ENCODE measurements at regions not wholly inside any gene's neighbourhood (a gene's known extent, or its start where the extent isn't known, plus 50 kb on each side); places are given as distances from the start of the nearest gene placed in this dataset.
"Not testable (repeated sequence)": the region's sequence is repeated elsewhere in the genome, so short reads cannot be mapped to it uniquely, and the experiment has no call there.

GRCh38 chr7:121620953-121621606 is 225.0 kb upstream of the FAM3C start:
- DNase-seq (ENCODE audit: low read depth), result no peak

- DNase-seq (ENCODE audit: low read depth), result no peak
Observed at GRCh38 chr7:121620206-121620605, 224.1 kb upstream of the FAM3C start.

- DNase-seq (ENCODE audit: low read depth), result no peak
Observed at GRCh38 chr7:121618182-121618581, 222.1 kb upstream of the FAM3C start.

DNA sequence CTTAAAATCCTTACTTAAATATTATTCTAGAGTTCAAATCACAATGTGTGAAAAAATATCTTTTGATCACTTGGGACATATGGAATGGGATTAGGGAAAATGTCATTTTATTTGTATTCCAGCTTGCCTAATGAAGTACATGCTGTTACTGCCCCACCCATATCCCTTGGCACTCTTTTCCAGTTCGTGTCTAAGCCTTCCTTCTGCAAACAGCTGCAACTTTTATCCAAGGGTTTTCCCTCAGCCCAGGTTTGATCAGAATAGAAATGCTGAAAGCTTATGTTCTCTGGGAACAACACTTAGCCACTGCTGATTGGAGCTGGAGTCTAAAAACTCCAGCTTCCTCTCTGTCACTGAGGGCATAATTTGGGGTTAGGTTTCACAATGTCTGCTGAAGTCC is 214.1 kb upstream of the FAM3C start:
- no peak for DNase-seq (ENCODE audit: low read depth)

- no peak for DNase-seq (ENCODE audit: low read depth)
Observed at GRCh38 chr7:121609208-121609607, 213.1 kb upstream of the FAM3C start.

DNA sequence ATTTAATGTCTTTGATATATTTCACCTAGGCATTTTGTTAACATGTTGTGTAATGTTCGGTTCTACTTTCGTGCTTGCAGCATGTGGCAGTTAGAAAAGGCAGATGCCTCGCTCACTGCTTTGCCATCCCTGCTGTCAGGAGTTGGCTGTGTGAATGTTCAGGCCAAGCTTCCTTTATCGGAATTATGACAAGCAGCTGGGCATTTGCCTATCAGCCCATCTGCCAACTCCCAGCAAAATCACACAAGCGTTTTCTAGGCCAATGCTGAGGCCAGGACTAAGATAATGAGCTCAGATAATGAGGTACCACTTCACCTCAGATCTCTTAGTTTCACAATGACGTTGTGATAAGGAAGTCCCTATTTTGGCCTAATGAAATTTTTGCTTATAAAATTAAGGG is 212.7 kb upstream of the FAM3C start:
- no peak for DNase-seq (ENCODE audit: low read depth)

- DNase-seq (ENCODE audit: low read depth), result not testable (repeated sequence)
Observed at GRCh38 chr7:121608183-121608582, 212.1 kb upstream of the FAM3C start.

DNA sequence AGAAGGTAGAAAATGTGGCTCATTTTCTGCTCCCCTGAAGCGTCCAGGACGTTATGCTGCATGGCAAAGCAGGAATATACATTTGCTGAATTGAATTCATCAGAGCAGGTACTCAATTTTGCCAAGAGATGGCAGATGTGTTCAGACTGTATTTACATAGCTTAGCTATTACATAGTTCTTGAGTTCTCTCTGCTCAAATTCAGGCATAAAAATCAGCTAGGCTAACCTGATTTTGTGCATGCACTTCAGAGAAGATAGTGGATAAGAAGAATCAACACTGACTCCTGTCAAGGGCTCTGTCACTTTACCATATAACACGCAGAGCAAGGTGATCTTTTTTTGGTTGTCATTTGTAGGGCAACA is 209.2 kb upstream of the FAM3C start:
- no peak for DNase-seq (ENCODE audit: low read depth)

- DNase-seq (ENCODE audit: low read depth), result no peak
Observed at GRCh38 chr7:121604627-121605316, 208.7 kb upstream of the FAM3C start.

- no peak for DNase-seq (ENCODE audit: low read depth)
Observed at GRCh38 chr7:121603886-121604285, 207.8 kb upstream of the FAM3C start.

GRCh38 chr7:121599887-121600286 is 203.8 kb upstream of the FAM3C start:
- no peak for DNase-seq (ENCODE audit: low read depth)

- no peak for DNase-seq (ENCODE audit: low read depth)
Observed at GRCh38 chr7:121595758-121596696, 199.9 kb upstream of the FAM3C start.

GRCh38 chr7:121591926-121592325 is 195.8 kb upstream of the FAM3C start:
- no peak for DNase-seq (ENCODE audit: low read depth)

DNA sequence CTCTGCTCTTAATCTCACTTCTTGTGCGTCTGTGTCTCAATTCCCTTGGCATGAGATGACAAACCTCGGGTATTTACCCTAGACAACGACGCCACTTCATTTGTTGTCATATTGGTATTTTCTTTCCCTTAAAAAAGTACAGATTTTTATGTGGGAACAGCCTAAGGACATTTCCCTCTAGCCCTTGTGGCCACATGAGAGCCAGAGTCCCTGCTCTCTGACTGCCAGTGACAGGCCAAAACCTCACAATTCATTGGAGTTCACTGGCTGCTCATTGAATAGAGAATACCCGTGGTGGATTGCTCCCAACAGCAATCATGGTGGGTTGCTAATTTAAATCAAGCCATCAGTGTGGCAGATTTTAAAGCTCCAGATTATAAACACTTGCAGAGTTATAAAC is 191.3 kb upstream of the FAM3C start:
- no peak for DNase-seq (ENCODE audit: low read depth)

DNA sequence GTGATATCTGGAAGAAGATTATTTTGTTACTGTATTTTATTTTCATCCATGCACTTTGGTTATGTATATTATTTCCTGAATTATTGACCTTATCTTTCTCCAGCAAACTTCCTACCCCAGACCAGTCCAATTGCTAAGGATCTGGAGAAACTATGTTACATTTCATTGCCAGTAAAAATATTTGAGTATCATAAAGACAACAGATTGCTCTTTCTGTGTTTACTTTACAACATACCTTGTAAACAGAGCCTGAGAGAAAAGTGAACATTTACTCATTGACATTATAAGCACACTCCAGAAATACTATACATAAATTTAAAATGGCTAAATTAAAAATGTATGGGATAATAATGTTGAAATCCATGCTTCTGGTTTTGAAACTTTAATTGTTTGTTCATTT is 186.2 kb upstream of the FAM3C start:
- DNase-seq (ENCODE audit: low read depth), result no peak

- no peak for DNase-seq (ENCODE audit: low read depth)
Observed at GRCh38 chr7:121579639-121580038, 183.5 kb upstream of the FAM3C start.

GRCh38 chr7:121578669-121579068 is 182.6 kb upstream of the FAM3C start:
- no peak for DNase-seq (ENCODE audit: low read depth)

GRCh38 chr7:121576148-121576917 is 180.2 kb upstream of the FAM3C start:
- DNase-seq (ENCODE audit: low read depth), result no peak

DNA sequence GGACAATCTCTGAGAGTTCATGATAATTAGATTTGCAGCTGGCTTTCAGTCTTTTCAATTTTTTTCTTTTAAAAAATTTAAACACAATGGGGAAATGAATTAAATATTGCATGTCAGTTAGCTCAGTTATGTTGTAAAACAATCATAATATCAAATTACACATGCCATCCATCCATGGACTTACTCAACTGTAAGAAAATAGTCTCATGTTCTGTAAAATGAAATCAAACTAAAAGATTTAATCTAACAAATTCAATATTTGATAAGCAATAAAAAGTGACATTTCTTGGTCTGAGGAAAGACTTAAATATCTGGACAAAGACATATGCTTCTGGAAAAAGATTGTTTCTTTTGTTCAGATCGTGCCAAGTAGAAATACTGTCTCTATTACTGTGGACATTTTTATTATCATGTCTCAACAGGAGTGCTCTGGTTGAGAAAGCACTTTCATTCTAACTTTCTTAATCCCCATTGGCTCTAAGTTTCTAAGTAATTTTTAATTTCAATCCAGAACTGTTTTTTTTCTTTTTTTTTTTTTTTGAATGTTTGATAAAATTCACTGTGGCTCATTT is 179.2 kb upstream of the FAM3C start:
- DNase-seq (ENCODE audit: low read depth), result no peak

DNA sequence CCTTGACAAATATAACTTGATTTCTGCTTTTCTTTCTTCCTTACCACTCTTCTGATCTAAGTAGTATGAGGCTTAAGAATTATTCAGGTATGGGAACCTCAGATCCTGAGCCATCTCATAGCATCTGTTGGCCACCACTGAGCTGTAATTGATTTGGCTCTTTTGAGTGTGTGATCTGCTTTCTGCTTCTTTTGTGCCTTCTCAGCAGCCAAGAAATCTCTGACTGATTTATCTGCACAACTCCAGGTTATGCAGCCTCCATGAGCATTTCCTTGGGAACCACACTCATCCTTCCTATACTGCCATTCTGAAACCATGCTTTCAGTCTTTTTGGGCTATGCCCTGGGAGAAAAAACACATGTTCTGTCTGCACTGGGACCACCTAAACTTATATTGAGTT is 178.0 kb upstream of the FAM3C start:
- no peak for DNase-seq (ENCODE audit: low read depth)

DNA sequence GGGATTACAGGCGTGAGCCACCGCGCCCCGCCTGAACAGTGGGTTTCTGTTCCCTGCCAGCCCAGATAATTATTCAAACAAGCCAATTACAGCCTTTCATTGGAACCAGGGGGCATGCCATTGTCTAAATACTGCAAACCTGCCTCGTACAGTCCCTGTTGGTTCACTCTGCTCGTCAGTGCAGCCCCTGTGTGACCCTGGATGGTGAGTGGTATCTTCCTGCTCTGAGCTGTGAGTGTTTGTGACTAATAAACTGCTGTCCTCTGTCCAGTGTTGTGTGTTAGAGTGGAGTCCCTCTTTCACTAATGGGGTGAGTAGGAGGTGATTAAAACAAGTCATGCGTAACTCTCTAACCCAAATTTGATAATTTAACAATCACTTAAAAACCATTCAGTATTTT is 176.5 kb upstream of the FAM3C start:
- DNase-seq (ENCODE audit: low read depth), result no peak

- DNase-seq (ENCODE audit: low read depth), result no peak
Observed at GRCh38 chr7:121570365-121570764, 174.3 kb upstream of the FAM3C start.

Data from stimulated activated CD8-positive, alpha-beta memory T cell treated with anti-CD3 and anti-CD28 coated beads, Interleukin-7, amount 100 ng/mL, for 24 hours (primary cell).